IPS-18c (cell line): ENCODE measurements at regions not wholly inside any gene's neighbourhood (a gene's known extent, or its start where the extent isn't known, plus 50 kb on each side); places are given as distances from the start of the nearest gene placed in this dataset.
"Not testable (repeated sequence)": the region's sequence is repeated elsewhere in the genome, so short reads cannot be mapped to it uniquely, and the experiment has no call there.

Experiments used
- H3K4me3 ChIP-seq: 2 replicates; pipeline ENCODE4 v1.7.0; 2013; ENCODE audit warnings: low read depth, mild to moderate bottlenecking, low read length, moderate library complexity; ENCODE audit not compliant: insufficient read depth
- H3K9me3 ChIP-seq: one replicate; pipeline ENCODE4 v1.6.1; 2013; ENCODE audit warnings: mild to moderate bottlenecking, low read length, moderate library complexity; ENCODE audit not compliant: control insufficient read depth, insufficient read depth

DNA sequence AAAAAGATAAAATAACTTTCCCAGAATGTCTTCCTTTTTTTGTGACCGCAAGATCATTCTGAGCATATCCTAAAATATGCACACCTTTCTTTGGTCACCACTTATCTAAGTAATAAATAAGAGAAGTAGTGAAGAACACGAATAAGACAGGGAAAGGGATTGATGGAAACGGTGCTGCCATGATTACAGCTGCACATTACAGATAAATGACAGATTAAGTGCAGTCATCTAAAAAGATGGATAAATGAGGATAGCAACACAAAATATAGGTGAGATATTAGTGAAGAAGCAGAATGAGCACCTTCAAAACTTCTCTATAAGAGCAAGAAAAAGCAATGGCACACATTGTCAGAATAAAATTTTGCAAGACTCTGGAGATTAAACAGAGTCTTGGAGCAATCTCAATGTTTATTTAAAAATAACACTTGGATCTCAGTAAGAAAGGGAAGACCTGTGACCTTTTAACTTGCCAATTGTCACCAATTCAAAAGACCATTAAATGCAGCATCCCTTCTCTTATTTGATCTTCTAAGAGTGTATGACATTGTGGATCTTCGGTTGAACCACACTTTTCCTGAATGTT, 567.1 kb downstream of the KCNJ2 start:
- Histone ChIP-seq H3K9me3 (no peaks in the 10 kb centered on the region), H3K4me3 (no peak overlapping the region)

DNA sequence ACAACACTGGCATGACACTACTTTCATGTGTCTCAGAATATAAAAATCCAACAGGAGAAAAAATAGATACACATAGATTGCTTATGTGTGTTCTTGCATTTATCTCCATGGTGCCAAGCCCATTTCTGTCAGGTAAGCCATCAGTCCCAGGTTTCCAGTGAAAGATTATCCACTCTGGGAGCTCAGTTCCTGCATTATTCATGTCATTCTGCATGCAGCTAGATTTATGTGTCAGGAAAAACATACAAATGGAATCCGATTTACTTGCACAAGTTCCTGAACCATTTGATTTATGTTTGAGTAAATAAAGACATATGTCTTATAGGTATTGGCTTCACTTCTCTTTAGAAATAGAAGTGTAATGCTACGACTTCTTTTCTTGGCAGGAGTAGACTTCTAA, 569.7 kb downstream of the KCNJ2 start:
- no peaks in the 10 kb centered on the region for H3K9me3 ChIP-seq
- H3K4me3 ChIP-seq, result no peak overlapping the region

DNA sequence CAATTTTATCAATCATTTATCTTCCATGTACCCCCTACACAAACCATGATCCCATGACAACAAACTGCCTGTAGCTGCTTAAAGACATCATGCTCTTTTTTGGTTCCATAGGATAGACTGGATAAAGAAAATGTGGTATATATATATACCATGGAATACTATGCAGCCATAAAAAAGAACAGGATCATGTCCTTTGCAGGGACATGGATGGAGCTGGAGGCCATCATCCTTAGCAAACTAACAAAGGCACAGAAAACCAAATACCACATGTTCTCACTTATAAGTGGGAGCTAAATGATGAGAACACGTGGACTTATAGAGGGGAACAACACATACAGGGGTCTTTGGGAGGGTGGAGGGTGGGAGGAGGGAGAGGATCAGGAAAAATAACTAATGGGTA, 577.2 kb downstream of the KCNJ2 start:
- not testable (repeated sequence) for H3K4me3 ChIP-seq, H3K9me3 ChIP-seq

DNA sequence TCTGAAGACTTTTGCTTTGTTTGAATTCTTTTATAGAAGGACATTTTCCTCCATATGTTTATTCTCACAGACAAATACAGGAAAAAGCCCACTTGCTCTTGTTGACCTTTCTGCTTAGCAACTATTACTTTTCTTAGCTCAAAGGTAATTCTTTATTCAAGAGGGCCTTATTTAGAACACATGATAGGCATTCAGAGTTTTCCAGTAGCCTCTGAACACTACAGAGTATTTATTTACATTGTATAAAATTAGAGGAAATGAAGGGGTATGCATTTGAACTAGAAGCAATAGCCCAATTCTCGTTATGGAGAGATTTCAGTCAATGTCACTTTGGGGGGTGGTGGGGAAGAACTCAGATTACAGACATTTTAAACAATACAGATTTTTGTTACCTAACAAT, 581.7 kb downstream of the KCNJ2 start:
- H3K4me3 ChIP-seq, result no peak overlapping the region
- no peaks in the 10 kb centered on the region for H3K9me3 ChIP-seq

DNA sequence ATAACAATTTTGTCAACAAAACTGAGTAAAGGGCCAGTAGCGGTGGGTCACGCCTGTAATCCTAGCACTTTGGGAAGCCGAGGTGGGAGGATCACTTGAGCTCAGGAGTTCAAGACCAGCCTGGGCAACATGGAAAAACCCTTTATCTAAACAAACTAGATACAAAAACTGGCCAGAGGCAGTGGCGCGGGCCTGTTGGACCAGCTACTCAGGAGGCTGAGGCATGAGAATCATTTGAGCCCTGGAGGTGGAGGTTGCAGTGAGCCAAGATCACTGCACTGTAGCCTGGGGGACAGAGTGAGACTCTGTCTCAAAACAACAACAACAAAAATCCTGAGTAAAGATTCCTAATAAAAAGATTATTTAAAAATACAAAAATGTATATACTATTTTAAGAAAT, 583.1 kb downstream of the KCNJ2 start:
- not testable (repeated sequence) for H3K9me3 ChIP-seq, H3K4me3 ChIP-seq

DNA sequence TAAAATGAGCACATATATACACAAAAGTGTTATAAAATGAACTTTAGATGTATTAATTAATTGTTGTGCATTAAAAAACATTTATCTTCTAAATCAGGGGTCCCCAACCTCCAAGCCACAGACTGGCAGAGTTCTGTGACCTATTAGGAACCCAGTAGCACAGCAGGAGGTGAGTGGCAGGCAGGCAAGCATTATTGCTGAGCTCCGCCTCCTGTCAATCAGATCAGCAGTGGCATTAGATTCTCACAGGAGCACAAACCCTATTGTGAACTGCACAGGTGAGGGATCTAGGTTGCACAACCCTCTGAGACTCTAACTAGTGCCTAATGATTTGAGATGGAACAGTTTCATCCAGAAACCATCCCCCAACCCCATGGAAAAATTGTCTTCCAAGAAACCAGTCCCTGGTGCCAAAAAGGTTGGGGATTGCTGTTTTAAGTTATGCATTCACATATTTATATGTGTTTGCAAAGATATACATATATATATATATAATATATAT, 583.7 kb downstream of the KCNJ2 start:
- H3K4me3 ChIP-seq, result no peak overlapping the region
- H3K9me3 ChIP-seq, result no peaks in the 10 kb centered on the region

DNA sequence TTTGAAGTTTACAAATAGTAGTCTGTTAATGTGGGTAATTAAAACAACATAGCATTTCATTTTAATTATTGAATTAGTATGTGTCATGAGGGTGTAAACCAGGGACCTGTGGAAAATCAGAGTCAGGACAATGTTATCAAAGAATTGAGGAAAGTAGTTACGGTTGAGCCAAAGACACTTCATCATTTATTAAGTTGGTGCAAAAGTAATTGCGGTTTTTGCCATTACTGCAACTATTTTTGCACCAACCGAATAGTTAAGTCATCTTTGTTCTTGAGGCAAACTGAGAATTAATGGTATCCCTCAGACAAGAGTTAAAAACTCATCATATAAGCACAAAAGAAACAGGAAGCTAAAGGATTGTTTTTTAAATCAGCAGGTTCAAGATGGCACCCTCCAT, 593.7 kb downstream of the KCNJ2 start:
- H3K9me3 ChIP-seq, result no peaks in the 10 kb centered on the region
- no peak overlapping the region for H3K4me3 ChIP-seq

DNA sequence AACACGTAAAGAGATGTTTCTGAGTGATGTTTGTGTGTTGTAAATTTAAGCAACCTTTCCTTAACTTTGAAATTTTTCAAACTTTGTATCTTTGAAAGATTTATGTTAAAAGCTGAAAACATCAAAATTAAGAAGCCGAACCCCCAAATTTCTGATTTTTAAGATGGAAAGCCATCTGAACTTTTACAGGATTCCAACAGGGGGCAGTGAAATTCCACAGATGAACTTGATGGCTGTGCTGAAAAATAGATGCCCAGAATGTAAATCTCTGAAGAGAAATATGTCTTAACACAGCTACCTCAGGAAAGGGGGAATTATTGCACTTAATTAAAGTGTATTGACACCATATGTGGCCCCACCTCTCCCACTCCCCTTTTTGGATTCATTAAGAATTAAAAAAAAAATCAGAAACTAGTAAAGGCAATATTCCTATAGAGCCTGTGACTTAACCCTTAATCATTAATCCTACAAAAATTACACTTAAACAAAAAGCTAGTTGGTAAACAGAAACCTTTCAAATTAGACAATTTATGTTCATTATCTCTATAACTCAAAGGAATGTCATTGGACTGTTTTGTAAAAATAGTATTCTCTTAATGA, 597.9 kb downstream of the KCNJ2 start:
- H3K4me3 ChIP-seq, result no peak overlapping the region
- H3K9me3 ChIP-seq, result no peaks in the 10 kb centered on the region

DNA sequence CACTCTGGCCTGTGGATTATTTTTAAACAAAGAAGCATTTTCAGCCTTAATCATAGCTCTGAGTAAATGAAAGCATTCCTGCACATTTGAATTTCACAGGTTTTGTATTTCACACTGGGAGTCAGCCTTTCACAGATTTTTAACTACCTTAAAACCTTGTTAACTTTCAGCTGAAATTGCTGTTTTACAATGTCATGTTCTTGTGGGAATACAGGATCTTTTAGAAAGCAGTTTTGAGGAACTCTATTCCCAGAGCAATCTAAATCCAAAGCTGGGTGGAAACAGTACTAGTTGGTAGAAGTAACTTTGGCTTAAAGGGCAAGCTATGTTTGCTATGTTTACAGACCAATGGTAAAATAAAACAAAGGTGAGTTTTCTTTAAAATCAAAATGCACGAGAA, 600.6 kb downstream of the KCNJ2 start:
- H3K4me3 ChIP-seq, result no peak overlapping the region
- no peaks in the 10 kb centered on the region for H3K9me3 ChIP-seq

DNA sequence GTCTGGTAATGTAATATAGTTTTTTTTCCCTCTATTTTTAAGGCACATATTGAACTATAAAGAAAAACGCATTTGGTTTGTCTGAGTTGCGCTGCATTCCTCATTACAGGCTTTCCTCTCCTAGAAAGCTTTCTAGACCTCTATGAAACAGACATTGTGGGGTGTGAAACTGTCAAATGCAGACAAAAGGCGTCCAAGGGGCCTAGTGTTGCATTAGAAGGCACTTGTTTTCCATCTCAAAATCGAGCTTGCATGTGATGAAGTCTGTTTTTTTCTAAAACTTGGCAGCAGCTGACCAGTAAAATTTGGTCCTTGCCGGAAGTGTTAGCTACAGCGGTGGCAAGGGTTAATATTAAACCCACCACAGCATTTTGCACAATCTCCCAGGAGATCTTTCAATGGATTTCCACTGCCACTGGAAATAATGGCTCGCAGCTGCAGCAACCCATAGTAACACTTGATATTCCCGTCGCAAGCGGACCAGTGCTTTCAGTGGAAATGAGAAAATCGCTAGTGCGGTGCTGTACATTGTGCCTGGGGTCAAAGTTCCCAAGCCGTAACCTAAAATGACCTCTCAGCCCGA, 602.6 kb downstream of the KCNJ2 start:
- no peak overlapping the region for H3K4me3 ChIP-seq
- no peaks in the 10 kb centered on the region for H3K9me3 ChIP-seq

DNA sequence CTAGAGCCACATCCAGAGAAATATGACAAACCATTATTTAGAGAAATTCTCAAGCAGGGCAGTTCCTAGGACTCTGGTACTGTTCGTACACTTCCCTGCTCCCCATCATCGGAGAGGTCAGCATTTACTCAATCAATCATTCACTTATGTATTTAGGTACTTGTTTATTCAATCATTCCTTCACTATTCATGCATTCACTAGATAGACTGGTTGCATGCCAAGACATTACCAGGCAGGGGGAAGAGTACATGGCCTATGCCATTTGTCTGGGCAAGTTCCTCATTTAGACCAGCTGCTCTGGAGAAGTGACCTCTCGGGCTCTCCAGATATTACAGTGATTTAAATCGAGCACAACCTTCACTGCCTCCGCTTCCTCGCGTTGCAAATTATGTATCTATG, 603.4 kb downstream of the KCNJ2 start:
- Histone ChIP-seq H3K9me3 (no peaks in the 10 kb centered on the region), H3K4me3 (no peak overlapping the region)

DNA sequence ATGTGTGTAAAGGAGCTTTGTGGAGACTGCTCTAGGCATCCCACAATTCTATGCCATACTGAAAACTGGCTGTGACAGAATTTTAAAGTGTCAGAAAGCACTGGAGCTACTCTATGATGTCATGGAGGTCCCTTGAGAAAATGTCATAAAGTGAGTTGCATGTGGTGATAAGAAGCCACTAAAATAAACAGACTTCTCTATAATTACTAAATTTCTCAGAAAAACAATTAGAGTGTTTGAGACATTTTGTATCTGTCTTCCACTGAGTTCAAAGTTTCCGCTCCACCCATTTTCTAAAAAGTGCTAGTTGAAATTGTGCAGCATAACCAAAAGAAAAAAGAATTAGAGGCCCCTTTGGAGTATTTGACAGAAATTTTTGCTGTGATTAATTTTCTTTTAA, 603.9 kb downstream of the KCNJ2 start:
- no peaks in the 10 kb centered on the region for H3K9me3 ChIP-seq
- H3K4me3 ChIP-seq, result no peak overlapping the region

DNA sequence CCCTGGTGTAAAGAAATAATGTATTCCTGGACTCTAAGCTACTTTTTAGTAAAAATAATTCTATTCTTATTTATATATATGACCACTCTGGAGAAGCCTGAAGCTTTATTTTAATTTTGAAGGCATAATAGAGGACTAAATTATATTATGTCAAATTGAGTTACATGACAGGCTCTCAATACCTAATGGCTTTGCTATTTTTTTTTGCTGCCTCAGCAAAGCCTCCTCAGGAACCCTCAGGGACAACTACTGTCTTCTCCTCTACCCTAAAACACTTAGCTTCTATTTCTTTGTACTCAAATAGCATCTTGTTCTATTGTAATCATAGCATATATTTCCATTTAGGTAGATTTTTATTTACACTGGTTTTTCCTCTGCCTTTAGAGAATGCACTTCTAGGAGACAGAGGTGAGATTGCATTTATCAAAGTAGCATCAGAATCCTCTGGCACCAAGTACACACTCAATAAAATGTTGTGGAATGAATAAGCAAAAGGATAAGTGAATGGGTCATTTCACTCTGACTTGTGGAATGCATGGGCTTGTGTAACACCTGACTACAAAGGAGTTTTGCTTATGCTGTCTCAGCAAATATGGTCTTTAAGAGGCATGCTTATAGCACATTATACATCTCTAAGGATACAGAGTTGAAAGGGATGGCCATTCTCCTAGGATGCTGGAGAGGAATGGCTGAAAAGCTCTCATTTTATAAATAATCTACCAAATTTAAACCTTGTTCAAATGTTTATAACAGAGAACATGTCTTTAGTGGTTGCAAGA, 605.2 kb downstream of the KCNJ2 start:
- Histone ChIP-seq H3K4me3 (no peak overlapping the region), H3K9me3 (no peaks in the 10 kb centered on the region)

DNA sequence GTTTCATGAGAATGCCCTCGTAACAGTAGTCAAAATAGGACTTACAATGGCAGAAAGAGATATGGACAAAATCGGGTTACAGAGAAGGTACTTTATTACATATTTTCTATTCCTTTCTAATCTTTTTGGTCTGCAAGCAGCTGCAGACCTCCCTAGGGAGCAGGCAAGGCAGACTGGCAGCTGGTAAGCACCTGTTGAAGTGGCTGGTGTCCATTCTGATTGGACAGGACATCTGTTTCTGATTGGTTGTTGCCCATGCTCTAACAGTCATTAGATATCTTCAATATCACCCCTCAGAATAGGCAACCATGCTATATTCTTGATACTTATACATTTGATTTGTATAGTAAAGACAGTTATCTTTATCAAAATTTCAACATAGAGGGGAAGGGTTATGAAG, 606.3 kb downstream of the KCNJ2 start:
- Histone ChIP-seq H3K9me3 (no peaks in the 10 kb centered on the region), H3K4me3 (no peak overlapping the region)

DNA sequence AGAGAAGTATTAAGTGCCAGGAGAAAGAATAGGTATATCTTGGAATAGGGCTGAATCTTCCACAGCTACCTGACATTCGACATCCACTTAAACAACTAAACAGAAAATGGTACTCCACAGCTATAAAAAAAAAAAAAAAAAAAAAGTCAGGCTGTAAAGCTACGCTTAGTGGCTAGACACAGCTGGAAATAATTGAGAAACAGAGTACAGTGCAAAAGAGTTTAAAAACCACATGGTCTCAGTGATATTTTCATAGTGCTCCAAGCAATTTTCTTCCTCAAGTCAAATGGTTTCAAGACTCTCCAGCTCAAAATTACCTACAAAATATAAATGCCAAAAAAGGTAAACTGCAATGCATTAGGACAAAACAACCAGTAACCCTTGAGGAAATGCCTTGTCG, 607.1 kb downstream of the KCNJ2 start:
- Histone ChIP-seq H3K9me3 (no peaks in the 10 kb centered on the region), H3K4me3 (no peak overlapping the region)

DNA sequence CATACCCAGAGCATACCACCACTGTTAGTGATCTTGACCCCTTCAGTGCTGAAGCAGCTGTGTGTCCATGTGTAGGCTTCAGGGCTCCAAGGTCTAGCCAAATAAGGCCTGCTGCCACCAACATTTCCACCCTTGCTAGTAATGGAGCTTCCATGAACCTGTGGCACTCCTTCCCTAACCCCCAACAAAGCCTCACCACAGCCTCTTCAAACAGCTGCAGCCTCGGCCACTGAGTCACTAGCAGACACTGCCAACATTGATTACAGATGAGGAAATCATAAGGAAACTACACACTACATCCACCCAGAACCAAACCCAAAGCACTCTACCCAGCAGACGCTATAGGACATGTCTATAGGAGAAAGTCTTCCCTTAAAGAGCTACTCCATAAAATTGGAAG, 610.7 kb downstream of the KCNJ2 start:
- Histone ChIP-seq H3K4me3 (no peak overlapping the region), H3K9me3 (peaks cover 2% of the 10 kb centered on the region)

DNA sequence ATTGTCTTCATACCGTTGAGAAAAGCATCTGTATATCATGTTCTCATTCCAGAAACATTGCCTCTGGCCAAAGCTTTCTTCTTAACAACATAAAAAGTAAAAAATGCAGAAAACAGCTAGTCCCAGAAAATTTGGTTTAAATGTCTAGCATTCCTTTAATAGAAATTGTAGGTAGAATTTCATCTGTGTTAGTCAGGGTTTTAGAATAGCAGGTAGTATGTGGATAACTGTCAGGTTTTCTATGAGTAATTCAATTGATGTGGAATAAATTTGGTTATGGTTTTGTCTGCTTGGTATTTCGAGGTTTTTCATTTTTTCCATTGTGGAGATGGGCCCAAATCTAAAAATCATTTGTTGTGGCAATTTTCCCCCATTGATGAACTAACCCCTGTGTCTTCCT, 616.7 kb downstream of the KCNJ2 start:
- H3K4me3 ChIP-seq, result no peak overlapping the region

DNA sequence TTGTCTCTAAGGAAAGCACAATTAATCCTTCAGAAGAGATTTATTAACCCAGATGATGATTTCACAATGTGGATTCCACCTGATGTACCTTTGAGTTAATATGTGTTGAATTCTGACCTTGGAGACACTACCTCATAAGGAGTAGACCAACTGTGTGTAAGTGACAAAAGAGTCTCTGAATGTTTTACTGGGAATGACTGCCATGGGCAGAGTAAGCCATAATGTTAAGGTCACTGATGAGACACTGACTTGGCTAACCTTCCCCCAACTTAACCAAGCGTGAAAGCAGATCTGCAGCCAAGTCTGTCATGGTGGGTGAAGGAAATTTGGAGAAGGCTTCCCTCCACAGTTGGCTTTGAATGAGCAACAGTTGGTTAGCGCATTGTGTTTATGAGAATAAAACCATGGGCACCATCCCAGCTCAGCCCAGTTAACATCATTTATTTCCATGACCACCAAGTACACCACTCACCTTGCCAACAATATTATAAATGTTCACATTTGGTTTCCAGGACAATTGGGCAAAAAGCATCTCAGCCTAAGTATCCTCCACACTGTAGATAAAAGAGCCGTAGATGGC, 618.5 kb downstream of the KCNJ2 start:
- Histone ChIP-seq H3K4me3 (no peak overlapping the region), H3K9me3 (peaks cover 2% of the 10 kb centered on the region)

More for the DNA sequence above, 616.7 kb downstream of the KCNJ2 start:
- peaks cover 2% of the 10 kb centered on the region for H3K9me3 ChIP-seq
